Left forelimb (tissue), 1 donor: ENCODE measurements at regions not wholly inside any gene's neighbourhood (a gene's known extent, or its start where the extent isn't known, plus 50 kb on each side); places are given as distances from the start of the nearest gene placed in this dataset.

Experiments
- DNase-seq: peaks from one replicate; pipeline ENCODE4 v3.0.0-alpha.2; 2018; ENCODE audit warnings: low spot score

DNA sequence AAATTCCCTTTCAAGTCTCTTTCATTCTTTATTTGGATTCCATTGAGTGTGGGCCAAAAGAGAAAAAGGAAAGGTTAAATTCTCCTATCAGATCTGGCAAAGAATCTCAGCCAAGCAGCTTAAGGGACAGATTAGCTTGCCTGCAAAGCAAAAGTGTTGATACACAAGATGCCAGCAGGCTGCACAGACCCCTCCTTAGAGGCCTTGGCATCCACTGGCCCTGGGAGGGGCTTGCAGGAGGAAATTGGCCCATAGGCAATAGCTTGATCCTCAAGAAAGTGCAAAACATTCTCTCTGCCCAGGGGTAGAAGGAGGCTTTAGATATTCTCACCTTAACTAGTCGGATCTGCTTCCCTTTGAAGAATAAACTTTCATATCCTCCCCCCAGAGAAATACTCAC lies 300.4 kb upstream of the CPEB2 start:
- DNase-seq = no peak

DNA sequence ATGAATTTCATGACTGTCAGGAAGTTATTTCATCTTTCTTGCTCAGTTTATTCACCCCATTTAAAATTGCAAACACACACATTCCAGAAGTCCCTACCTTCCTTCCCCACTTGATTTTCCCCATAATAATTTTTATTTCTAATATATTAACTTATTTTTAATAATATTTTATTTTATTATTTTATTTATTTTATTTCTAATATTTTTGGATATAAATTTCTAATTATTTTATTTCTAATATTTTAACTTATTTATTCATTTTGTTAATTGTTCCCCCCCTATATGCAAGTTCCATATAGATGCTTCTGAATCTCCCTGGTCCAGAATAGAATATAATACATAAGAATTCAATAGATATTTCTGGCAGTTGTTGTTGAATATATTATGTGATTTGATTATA lies 293.7 kb upstream of the CPEB2 start:
- no peak for DNase-seq

DNA sequence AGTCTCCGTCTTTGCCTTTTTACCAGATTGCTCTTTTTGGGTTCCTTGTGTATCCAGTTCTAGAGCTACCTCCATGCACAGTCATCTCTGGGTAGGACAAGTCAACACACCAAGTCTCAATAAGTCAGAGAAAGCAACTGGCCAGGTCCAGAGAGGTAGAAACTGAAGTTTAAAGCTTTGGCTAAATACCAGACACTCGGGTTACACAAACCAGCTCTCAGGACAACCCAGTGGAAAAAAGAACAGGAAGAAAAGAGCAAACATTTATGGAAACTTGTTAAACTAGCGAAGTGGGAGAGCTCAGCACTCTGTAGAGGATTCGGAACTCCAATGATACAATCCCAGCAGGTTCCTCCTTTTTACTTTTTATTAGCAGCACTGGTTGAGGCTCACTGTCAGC lies 291.0 kb upstream of the CPEB2 start:
- DNase-seq = no peak

DNA sequence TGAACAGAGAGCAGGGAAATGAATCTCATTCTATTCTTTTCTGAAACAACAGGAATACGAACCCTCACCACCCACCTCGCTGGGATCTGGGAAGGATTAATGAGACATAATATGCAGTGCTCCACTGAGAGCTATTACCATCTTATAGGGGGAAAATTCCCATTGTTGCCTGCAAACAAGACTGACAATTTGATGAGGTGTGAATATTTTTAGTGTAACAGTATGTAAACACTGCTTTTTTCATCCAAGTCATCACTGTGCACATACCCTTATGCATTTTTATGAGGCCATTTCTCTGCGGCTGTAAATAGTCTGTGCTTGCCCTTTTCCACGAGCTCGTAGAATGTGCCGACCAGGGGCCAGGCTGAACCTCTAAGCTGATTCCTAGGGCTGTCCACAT lies 285.6 kb upstream of the CPEB2 start:
- DNase-seq = no peak

DNA sequence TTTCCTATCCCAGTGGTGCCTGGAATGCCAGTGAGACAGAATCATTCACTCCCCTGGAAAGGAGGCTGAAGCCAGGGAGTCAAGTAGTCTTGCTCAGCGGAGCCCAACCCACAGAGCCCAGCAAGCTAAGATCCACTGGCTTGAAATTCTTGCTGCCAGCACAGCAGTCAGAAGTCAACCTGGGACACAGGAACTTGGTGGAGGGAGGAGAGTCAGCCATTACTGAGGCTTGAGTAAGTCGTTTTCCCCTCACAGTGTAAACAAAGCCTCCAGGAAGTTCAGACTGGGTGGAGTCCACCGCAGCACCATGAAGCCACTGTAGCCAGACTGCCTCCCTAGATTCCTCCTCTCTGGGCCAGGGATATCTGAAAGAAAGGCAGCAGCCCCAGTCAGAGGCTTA lies 283.2 kb upstream of the CPEB2 start:
- no peak for DNase-seq

DNA sequence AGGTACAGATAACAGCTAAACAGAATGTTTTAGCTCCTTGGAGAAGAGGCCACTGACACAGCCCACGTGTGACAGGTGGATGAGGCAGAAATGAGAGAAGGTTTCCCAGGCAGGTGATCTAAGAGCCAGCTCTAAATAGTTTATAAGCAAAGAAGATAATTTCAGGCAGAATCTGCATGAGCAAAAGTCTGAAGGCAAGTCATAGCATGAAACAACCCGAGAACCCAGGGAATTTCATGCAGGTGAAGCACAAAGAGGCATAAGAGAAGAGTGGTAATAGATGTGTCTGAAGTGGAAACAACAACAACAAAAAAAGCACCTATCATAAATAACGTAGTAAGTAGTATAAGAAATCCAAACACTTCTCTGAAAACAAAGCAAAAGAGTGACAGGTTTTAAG lies 275.8 kb upstream of the CPEB2 start:
- no peak for DNase-seq

DNA sequence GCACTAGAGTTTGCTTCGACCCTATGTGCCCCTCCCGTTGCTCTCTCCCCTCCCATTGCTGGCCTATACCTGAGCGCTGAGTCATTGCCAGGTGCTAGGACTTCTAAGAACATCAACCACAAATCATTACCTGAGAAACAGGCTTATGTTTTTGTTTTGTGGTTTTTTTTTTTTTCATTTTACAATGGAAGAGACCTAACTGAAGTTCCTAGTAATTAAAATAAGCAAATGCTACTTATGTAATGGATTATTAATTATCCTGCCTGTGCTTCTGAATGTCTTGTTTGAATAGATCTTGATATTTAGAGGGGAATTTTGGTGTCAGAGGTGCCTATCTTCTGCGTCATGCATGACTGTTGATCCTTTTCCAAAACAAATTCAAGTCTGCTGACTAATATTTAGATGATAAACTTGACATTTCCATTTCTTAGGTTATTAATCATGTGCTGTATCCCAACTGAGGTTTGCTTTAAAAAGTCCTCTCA lies 275.4 kb upstream of the CPEB2 start:
- no peak for DNase-seq

DNA sequence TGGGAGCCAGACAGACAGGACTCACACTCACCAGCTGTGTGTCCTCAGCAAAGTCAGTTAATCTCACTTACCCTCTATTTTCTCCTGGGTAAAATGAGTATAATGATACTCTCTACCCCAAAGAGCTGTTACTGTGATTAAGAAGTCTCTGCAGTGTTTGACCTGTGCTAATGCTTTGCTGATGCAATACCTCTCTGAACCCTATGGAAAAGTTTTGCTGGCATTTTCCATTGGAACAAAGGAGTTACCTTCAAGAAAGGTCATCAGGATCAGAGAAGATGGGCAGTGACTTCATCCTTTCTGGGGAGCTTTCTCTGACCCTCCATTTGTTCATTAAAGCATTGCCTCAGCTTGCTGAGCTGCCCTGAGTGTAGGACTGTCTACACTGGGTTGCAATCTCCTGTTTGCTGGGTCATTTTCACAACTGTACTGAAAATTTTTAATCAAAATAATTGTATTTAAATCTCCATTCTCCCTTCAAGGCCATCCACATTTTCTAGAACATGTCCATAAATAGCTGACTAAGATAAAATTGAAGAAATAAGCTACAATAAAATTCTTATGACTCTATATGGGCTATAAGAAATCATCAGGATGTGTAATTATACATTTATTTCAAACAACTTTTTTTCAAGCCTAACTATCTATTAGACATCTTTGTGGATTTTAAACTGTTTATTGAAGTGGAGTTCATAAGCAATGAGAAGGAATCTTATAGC lies 272.8 kb upstream of the CPEB2 start:
- no peak for DNase-seq

DNA sequence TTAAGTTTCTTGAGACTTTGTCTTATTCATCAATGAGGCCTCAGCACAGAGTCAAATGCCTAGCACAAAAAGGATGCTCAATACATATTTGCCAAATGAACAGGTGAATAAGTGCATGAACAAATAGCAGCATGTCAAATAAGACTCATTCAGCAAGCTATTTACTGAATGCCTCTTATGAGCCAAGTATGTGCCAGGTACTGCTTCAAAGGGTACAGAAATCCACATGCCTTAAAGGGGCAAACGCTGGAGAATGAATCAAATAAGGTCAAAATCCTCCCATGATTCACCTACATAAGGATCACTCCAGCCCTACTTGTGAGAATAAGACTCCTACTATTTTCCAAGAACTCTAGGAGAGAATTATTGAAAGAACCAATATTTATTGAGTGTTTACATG lies 260.2 kb upstream of the CPEB2 start:
- DNase-seq = no peak

DNA sequence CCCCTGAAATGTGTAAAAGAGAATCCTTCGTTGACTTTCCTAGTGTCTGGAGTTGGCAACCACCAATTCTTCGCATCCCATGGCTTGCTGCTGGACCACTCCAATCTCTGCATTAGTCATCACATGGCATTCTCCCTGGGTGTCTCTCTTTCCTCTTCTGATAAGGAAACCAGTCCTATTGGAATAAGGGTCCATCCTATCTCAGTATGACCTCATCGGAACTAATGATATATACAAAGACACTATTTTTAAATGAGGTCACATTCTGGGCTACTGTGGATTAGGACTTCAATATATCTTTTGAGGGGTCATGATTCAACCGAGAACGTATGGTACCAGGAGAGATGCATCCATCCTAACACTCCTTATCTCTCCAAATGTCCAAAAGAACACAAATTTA lies 259.1 kb upstream of the CPEB2 start:
- no peak for DNase-seq

DNA sequence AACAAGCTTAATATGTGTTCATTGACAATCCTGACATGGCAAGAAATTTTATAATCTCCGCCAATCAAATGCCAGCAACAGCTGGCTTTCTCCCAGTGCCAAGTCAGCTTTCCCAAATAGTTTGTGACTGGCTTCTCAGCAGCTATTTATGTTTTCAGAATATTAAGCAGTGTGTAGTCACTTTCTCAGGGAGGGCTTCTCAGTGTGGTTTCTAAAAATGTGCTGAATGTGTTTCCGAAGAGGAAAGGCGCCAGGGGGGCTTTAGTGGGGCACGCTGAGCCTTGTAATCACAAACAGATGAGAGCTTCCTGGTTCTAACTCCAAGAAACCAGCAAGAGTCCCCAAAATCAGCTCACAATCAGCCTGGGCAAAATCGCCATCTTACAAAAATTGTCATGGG lies 258.7 kb upstream of the CPEB2 start:
- no peak for DNase-seq

DNA sequence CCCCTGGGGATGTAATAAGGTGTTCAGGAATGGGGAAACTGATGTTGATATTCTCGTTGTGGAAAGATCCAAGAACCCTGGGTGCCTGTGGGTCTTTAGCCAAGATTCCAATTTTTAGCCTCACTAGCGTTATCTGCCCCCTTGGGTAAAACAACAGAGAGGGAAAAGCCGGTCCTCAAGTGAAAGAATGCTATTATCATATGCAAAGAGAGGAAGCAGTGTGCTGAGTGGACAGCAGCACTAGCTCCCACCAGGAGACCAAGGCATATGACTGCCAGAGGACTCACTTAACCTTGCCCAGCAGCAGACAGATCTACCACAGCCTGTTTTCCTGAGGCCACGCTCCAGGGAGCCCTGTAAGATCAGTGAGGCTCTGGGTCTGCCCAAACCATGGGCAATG lies 257.9 kb upstream of the CPEB2 start:
- no peak for DNase-seq

DNA sequence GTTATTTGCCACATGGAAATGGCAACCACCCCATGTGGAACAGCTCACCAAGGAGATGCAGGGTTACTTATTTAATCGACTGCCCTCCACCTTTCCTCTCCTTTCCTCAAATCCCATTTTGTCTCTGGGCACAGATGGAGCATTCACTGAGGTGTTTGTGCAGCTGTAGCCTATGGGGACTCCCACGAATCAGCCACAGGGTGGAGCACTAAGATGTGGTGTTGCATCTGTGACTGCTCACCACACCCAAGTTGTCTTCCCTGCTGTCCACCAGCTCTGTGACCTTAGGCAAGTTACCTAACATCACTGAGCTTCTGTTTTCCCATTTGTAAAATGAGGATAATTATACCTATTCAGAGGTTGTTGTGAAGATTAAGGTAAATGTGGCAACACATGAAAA lies 252.4 kb upstream of the CPEB2 start:
- DNase-seq = no peak

DNA sequence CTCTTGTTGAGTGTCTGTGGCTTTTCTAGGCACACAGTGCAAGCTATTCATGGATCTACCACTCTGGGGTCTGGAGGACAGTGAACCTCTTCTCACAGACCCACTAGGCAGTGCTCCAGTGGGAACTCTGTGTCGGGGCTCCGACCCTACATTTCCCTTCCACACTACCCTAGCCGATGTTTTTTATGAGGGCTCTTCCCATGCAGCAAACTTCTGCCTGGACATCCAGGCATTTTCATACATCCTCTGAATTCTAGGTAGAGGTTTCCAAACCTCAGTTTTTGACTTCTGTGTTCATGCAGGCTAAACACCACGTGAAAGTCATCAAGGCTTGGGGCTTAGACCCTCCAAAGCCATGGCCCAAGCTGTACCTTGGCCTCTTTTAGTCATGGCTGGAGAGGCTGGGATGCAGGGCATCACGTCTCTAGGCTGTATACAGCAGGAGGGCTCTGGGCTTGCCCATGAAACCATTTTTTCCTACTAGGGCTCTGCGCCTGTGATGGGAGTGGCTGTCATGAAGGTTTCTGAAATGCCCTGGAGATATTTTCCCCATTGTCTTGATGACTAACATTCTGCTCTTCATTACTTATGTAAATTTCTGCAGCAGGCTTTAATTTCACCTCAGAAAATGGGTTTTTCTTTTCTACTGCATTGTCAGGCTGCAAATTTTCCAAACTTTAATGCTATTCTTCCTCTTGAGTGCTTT lies 249.8 kb upstream of the CPEB2 start:
- no peak for DNase-seq

DNA sequence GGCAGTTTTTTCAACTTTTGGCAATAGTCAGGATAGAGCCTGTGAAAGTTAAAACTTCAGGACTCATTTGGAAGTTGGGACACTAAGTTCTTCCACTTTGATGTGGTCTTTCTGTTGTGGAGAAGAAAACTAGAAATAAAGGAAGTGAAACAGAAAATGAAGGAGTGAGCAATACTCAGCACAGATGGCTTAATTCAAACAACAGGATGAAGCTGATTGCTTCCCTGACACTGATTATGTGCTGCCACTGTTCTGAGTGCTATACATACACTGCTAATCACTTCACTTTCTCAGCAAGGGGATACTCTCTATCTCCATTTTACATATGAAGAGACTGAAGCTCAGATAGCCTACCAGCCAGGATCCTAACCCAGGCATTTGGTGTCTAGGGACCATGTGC lies 235.1 kb upstream of the CPEB2 start:
- DNase-seq = no peak

DNA sequence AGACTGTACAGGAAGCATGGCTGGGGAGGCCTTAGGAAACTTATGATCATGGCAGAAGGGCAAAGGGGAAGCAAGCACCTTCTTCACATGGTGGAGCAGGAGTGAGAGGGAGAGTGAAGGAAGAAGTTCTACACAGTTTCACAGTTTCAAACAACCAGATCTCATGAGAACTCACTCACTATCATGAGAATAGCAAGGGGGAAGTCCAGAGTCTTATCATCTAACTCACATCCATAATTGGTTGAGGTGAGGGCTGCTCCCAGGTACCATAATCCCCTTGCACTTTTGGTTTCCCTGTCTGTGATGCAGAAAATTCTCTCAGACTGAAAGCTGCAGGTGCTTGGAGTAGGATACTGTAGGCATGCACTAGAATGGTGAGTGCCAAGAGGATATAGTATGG lies 233.8 kb upstream of the CPEB2 start:
- DNase-seq = no peak

DNA sequence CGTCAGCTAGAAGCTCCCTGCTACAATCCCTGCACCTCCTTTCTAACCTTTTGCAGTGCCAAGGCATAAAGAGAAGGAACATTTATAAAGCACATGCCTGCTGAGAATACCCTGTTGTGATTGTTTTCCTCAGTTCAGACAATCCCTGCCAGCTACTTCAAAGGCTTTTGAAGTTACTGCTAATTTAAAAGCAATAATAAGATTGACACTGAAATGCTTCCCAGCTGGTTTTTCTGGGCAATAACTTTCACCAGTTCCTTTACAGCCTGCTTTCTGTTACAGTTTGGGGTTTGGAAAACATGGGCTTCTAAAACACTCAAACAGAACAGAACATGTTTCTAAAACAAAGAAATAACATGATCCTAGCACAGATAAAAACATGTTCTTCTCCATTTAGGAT lies 232.3 kb upstream of the CPEB2 start:
- DNase-seq = no peak

DNA sequence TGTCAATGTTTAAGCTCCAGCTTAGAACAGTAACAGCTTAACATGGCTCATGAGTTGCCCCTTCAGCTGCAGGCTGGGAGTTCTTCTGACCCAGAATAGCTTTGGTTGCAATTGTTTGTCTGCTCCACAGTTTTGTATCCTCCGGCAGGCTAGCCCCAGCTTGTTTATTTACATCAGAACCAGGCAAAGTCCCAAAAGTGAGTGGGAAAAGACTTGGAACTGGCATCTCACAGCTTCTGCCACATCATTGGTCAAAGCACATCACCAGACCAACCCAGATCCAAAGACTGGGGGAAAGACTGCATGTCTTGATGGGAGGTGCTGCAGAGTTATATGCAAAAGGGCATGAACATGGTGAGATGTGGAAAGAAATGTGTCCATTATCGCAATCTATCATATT lies 231.2 kb upstream of the CPEB2 start:
- no peak for DNase-seq

DNA sequence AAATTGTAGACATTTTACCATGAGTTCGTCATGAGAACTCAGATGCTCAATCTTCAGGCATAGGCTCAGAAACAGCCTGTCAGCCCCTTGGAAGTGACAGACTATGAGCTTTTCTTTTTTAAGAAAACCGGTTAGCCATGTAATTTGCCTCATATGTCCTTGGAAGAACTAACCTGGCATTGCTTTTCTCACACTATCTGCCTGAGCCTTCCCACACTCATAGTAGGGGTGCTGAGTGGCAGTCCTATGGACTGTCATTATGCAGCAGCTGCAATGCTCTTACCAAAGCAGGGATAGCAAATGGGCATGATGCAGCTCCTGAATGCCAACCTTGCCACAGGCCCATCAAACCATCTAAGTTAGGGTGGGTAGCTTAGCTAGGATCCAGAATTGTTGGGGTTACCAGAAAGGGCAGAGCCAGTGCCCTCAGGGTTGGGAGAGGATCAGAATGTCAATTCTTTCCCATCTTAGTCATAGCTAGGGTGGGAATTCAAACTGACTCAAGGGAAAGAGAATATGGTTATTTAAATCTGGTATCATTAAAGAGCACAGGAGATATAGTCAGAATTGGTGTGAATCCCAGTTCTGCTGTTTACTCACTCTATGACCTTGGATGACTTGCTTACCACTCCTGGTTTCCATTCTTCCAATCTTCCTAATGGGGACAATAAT lies 230.6 kb upstream of the CPEB2 start:
- DNase-seq = no peak

DNA sequence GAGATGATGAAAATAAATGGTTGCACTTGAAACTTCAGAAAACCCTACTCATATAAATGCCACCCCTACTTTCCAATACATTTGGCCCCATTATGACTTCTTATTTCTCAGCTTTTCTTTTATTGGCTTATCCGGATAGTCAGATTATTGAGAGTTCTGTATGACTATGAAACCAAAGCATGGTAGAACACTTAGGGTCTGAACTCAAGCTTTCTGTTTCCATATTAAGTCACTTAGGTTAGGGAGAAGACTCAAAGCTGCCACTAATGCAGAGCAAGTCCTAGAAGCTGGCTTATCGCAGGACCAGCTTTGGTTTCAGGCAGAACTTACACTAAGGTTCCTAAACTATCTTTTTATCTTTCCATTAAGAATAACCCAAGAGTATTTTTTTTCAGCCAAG lies 229.9 kb upstream of the CPEB2 start:
- no peak for DNase-seq

DNA sequence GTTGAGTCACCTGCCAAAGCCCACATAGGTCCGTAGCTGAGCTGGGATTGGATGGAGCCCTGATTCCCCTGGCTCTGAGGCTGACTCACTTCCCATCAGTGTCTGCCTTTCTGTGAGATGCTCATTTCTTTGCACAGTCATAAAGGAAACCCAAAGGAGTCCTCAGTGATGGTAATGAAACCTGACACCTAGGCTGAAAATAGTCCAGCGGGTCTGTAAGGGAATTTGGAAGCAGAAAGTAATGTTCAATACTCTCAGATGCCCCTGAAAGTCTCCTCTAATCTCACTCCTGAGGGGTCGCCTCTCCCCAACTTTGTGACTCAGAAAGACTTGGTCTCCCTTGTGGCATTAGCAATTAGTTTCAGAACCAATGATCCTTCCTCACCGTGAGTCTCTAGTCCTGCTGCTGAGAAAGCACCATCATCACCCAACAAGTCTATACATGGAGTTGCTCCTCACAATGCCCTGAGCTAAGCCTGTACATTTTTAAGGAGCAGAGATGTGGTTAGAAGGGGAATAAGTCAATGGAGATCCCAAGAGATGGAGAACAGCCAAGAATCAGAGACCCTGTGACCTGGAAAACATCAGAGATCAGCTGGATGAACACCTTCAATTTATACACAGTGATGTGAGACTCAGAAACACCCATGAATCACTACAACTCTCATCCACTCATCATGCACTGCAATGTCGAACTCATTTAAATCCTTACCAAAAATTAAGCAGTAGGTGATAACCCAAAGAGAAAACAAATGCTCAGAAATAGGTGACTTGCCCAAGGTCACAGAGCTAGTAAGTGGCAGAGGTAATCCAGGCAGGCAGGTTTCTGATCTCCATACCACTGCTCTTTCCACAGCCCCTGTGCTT lies 219.0 kb upstream of the CPEB2 start:
- no peak for DNase-seq

DNA sequence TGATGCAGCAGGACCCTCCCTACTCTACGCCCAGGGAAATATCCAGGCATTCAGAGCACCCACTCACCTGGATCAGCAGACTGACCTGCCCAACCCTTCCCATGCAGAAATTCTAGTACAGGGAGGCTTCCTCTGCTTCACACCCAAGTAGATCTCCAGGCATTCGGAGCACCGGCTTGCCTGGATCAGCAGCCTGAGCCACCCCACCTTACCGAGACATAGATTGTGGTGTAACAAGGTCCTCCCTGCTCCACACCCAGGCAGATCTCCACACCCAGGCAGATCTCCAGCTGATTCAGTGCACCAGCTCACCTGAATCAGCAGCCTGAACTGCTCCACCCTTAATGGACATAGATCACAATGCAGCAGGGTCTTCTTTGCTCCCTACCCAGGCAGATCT lies 215.1 kb upstream of the CPEB2 start:
- DNase-seq = no peak
